ENCODE measurements at regions not wholly inside any gene's neighbourhood (a gene's known extent, or its start where the extent isn't known, plus 50 kb on each side); places are given as distances from the start of the nearest gene placed in this dataset.

DNA sequence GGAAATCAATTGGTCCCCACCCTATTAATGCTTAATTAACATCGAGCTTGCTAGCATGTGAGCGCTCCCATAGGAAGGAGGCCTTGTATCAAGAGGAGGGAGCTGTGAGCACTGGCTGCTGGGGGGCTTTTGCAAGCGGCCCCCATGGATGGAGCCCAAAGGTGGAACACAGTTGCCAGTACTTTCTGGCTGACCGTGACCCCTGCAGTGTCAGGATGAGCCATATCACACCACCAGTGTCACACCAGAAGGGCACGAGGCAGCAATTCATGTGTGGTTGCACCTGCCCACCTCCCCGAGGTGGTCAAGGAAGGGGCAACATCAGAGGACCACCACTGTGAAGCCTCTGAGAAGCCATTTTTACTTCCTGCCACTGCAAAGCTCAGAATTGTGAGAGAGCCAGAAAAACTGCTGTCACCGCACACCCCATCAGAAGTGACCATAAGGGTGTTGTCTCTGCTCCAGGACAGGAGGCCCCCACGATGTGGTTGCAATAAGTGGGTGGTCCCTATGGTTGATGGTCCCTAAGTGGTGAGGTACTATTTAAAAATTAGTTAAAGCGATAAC lies 99.8 kb upstream of the RAB6C start:
- Histone ChIP-seq H3K27me3 (no peaks in the 10 kb centered on the region), H3K4me1 (peaks cover 0 to 16% (median 7%) of the 10 kb centered on the region in 4 donors), H3K27ac (no peak overlapping the region), H3K4me3 (no peak overlapping the region), H3K9me3 (no peaks in the 10 kb centered on the region), H3K36me3 (no peaks in the 10 kb centered on the region)
- TF ChIP-seq EP300 (IDR thresholded peaks at IDR 0.05), result no peak
- TF ChIP-seq POLR2A (IDR thresholded peaks at IDR 0.05), result no peak
- TF ChIP-seq CTCF (IDR thresholded peaks at IDR 0.05), result no peak
- 88% methylated on average over 9 of the region's 9 CpGs for WGBS, 2 donors
- DNase-seq (ENCODE audit: low spot score in 2 of 2), result no peak

GRCh38 chr2:129880309-129880708 lies 99.2 kb upstream of the RAB6C start:
- no peak for DNase-seq (ENCODE audit: low spot score in 2 of 2)
- H3K27ac ChIP-seq, result no peak overlapping the region
- H3K27me3 ChIP-seq, result no peaks in the 10 kb centered on the region
- no peaks in the 10 kb centered on the region for H3K9me3 ChIP-seq
- no peaks in the 10 kb centered on the region for H3K36me3 ChIP-seq
- TF ChIP-seq EP300 (IDR thresholded peaks at IDR 0.05) (no peak), CTCF (IDR thresholded peaks at IDR 0.05) (no peak), POLR2A (IDR thresholded peaks at IDR 0.05) (no peak)
- H3K4me3 ChIP-seq, result no peak overlapping the region
- H3K4me1 ChIP-seq, result peaks cover 0 to 16% (median 7%) of the 10 kb centered on the region in 4 donors
- 88 to 93% methylated on average over 5 of the region's 5 CpGs for WGBS, 2 donors

DNA sequence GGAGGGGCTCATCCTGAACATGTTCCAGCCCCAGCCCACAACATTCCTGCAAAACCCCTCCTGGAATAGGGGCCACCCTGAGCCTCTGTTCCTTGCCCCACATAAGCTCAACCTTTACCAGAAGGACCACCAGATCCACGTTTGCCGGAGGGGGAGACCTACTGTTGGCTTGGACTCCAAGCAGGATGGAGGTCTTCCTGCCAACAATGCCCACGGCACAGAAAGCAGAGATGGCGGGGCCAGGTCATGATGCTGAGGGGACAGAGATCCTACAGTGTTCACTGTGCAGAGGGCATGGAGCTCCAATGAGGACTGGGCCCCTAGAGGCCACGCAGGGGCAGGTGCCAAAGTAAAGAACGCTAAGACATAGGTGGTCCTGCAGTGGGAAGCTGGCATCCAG lies 98.5 kb upstream of the RAB6C start:
- no peaks in the 10 kb centered on the region for H3K36me3 ChIP-seq
- H3K9me3 ChIP-seq, result no peaks in the 10 kb centered on the region
- H3K4me3 ChIP-seq, result no peak overlapping the region
- peaks cover 0 to 16% (median 7%) of the 10 kb centered on the region in 4 donors for H3K4me1 ChIP-seq
- no peak overlapping the region for H3K27ac ChIP-seq
- no peak for DNase-seq (ENCODE audit: low spot score in 2 of 2)
- TF ChIP-seq EP300 (IDR thresholded peaks at IDR 0.05) (no peak), POLR2A (IDR thresholded peaks at IDR 0.05) (no peak), CTCF (IDR thresholded peaks at IDR 0.05) (no peak)
- H3K27me3 ChIP-seq, result no peaks in the 10 kb centered on the region
- 90 to 93% methylated on average over 6 of the region's 6 CpGs for WGBS, 2 donors

- Histone ChIP-seq H3K36me3 (no peaks in the 10 kb centered on the region), H3K4me1 (peaks cover 0 to 9% (median 2%) of the 10 kb centered on the region in 4 donors), H3K4me3 (no peak overlapping the region), H3K27ac (no peak overlapping the region), H3K27me3 (no peaks in the 10 kb centered on the region), H3K9me3 (no peaks in the 10 kb centered on the region)
- no peak for TF ChIP-seq CTCF (IDR thresholded peaks at IDR 0.05)
- no peak for TF ChIP-seq EP300 (IDR thresholded peaks at IDR 0.05)
- TF ChIP-seq POLR2A (IDR thresholded peaks at IDR 0.05), result no peak
- no peak for DNase-seq (ENCODE audit: low spot score in 2 of 2)
- WGBS, 2 donors, result 80 to 92% methylated on average over 4 of the region's 4 CpGs
Measured at GRCh38 chr2:129881786-129882396, 97.6 kb upstream of the RAB6C start.

DNA sequence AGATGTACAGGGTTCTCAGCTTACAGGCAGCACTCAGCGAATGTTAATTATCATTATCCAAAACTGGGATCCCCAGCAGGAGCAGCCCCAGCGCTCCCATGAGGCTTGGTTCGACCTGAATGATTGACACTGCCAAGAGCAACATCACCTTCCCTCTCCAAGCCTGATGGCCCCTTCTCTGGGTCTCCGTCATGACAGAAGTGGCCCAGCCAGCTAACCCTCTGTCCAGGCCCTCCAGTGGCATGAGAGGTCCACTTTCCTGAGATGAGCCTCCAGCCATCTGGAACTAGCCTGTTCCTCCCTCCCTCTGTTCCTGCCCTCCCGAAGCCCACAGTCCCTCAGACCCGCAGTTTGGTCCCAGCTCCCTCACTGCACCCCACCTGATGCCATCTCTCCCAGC lies 97.0 kb upstream of the RAB6C start:
- Histone ChIP-seq H3K36me3 (no peaks in the 10 kb centered on the region), H3K27me3 (no peaks in the 10 kb centered on the region), H3K4me3 (no peak overlapping the region), H3K27ac (no peak overlapping the region), H3K9me3 (no peaks in the 10 kb centered on the region), H3K4me1 (peaks cover 0 to 7% (median 0%) of the 10 kb centered on the region in 4 donors)
- no peak for DNase-seq (ENCODE audit: low spot score in 2 of 2)
- TF ChIP-seq POLR2A (IDR thresholded peaks at IDR 0.05) (no peak), CTCF (IDR thresholded peaks at IDR 0.05) (no peak), EP300 (IDR thresholded peaks at IDR 0.05) (no peak)
- WGBS, 2 donors, result 75 to 88% methylated on average over 6 of the region's 6 CpGs
